ENCODE measurements at regions not wholly inside any gene's neighbourhood (a gene's known extent, or its start where the extent isn't known, plus 50 kb on each side); places are given as distances from the start of the nearest gene placed in this dataset.

GRCh38 chr2:128722489-128722888, 403.8 kb upstream of the HS6ST1 start:
- in situ Hi-C loops (cut with HindIII; ENCODE audit: low pct_ligation_motif_present, low sequenced_read_pairs): no loop called here

GRCh38 chr2:128724547-128724946, 405.9 kb upstream of the HS6ST1 start:
- DNase-seq: no peak
- in situ Hi-C loops (cut with HindIII; ENCODE audit: low pct_ligation_motif_present, low sequenced_read_pairs): no loop called here
- Histone ChIP-seq H3K4me3 (ENCODE audit: low read depth, low read length) (no peak overlapping the region), H3K27ac (no peak overlapping the region), H3K27me3 (replicated peaks) (no peaks in the 10 kb centered on the region), H3K36me3 (replicated peaks) (no peaks in the 10 kb centered on the region)
- no peak for TF ChIP-seq CTCF (IDR thresholded peaks at IDR 0.05; ENCODE audit: low read depth, low read length, missing control alignments)

More at GRCh38 chr2:128722489-128722888, 403.8 kb upstream of the HS6ST1 start:
- Histone ChIP-seq H3K36me3 (replicated peaks) (no peaks in the 10 kb centered on the region), H3K27me3 (replicated peaks) (no peaks in the 10 kb centered on the region), H3K4me3 (ENCODE audit: low read depth, low read length) (no peak overlapping the region), H3K27ac (no peak overlapping the region)
- no peak for DNase-seq
- TF ChIP-seq CTCF (IDR thresholded peaks at IDR 0.05; ENCODE audit: low read depth, low read length, missing control alignments): no peak

GRCh38 chr2:128724972-128725371, 406.3 kb upstream of the HS6ST1 start:
- in situ Hi-C loops (cut with HindIII; ENCODE audit: low pct_ligation_motif_present, low sequenced_read_pairs): loop anchor here (25.0 kb wide), 1 partner anchor 413 kb away; the partner anchor contains the start of gene HS6ST1
- H3K36me3 ChIP-seq (replicated peaks): no peaks in the 10 kb centered on the region
- no peak for DNase-seq

GRCh38 chr2:128726236-128726635, 407.6 kb upstream of the HS6ST1 start:
- no peak for TF ChIP-seq CTCF (IDR thresholded peaks at IDR 0.05; ENCODE audit: low read depth, low read length, missing control alignments)
- Histone ChIP-seq H3K27ac (no peak overlapping the region), H3K27me3 (replicated peaks) (no peaks in the 10 kb centered on the region), H3K4me3 (ENCODE audit: low read depth, low read length) (no peak overlapping the region), H3K36me3 (replicated peaks) (no peaks in the 10 kb centered on the region)
- in situ Hi-C loops (cut with HindIII; ENCODE audit: low pct_ligation_motif_present, low sequenced_read_pairs): loop anchor here (25.0 kb wide), 1 partner anchor 414 kb away; the partner anchor contains the start of gene HS6ST1
- no peak for DNase-seq

More at GRCh38 chr2:128724972-128725371, 406.3 kb upstream of the HS6ST1 start:
- no peaks in the 10 kb centered on the region for H3K27me3 ChIP-seq (replicated peaks)
- no peak overlapping the region for H3K27ac ChIP-seq
- TF ChIP-seq CTCF (IDR thresholded peaks at IDR 0.05; ENCODE audit: low read depth, low read length, missing control alignments): no peak
- no peak overlapping the region for H3K4me3 ChIP-seq (ENCODE audit: low read depth, low read length)

GRCh38 chr2:128726911-128727310, 408.2 kb upstream of the HS6ST1 start:
- in situ Hi-C loops (cut with HindIII; ENCODE audit: low pct_ligation_motif_present, low sequenced_read_pairs): loop anchor here (25.0 kb wide), 1 partner anchor 415 kb away; the partner anchor contains the start of gene HS6ST1
- Histone ChIP-seq H3K27ac (no peak overlapping the region), H3K4me3 (ENCODE audit: low read depth, low read length) (no peak overlapping the region), H3K36me3 (replicated peaks) (no peaks in the 10 kb centered on the region), H3K27me3 (replicated peaks) (no peaks in the 10 kb centered on the region)
- TF ChIP-seq CTCF (IDR thresholded peaks at IDR 0.05; ENCODE audit: low read depth, low read length, missing control alignments): no peak
- no peak for DNase-seq

GRCh38 chr2:128727404-128727803, 408.7 kb upstream of the HS6ST1 start:
- no peak for DNase-seq
- in situ Hi-C loops (cut with HindIII; ENCODE audit: low pct_ligation_motif_present, low sequenced_read_pairs): loop anchor here (25.0 kb wide), 1 partner anchor 415 kb away; the partner anchor contains the start of gene HS6ST1
- Histone ChIP-seq H3K27ac (peak overlapping the region; percentile 2), H3K27me3 (replicated peaks) (no peaks in the 10 kb centered on the region), H3K4me3 (ENCODE audit: low read depth, low read length) (no peak overlapping the region), H3K36me3 (replicated peaks) (no peaks in the 10 kb centered on the region)
- no peak for TF ChIP-seq CTCF (IDR thresholded peaks at IDR 0.05; ENCODE audit: low read depth, low read length, missing control alignments)

All from brain microvascular endothelial cell (primary cell).